ENCODE measurements at regions not wholly inside any gene's neighbourhood (a gene's known extent, or its start where the extent isn't known, plus 50 kb on each side); places are given as distances from the start of the nearest gene placed in this dataset.

GRCh38 chr11:110786226-110786902, 74.1 kb upstream of the ARHGAP20 start:
- TF ChIP-seq ZNF274 (IDR thresholded peaks at IDR 0.05; ENCODE audit: low read depth, low read length), result no peak
- H3K4me3 ChIP-seq (ENCODE audit: low read length), result no peak overlapping the region

- TF ChIP-seq ZNF274 (IDR thresholded peaks at IDR 0.05; ENCODE audit: low read depth, low read length), result no peak
- no peak overlapping the region for H3K4me3 ChIP-seq (ENCODE audit: low read length)
These were observed 73.2 kb upstream of the ARHGAP20 start for GRCh38 chr11:110785398-110785797.

- no peak for TF ChIP-seq ZNF274 (IDR thresholded peaks at IDR 0.05; ENCODE audit: low read depth, low read length)
These were observed 70.4 kb upstream of the ARHGAP20 start for GRCh38 chr11:110782616-110783015.

GRCh38 chr11:110779108-110779507, 66.9 kb upstream of the ARHGAP20 start:
- no peak overlapping the region for H3K4me3 ChIP-seq (ENCODE audit: low read length)
- no peak for TF ChIP-seq ZNF274 (IDR thresholded peaks at IDR 0.05; ENCODE audit: low read depth, low read length)

More at GRCh38 chr11:110782616-110783015, 70.4 kb upstream of the ARHGAP20 start:
- H3K4me3 ChIP-seq (ENCODE audit: low read length), result no peak overlapping the region

DNA sequence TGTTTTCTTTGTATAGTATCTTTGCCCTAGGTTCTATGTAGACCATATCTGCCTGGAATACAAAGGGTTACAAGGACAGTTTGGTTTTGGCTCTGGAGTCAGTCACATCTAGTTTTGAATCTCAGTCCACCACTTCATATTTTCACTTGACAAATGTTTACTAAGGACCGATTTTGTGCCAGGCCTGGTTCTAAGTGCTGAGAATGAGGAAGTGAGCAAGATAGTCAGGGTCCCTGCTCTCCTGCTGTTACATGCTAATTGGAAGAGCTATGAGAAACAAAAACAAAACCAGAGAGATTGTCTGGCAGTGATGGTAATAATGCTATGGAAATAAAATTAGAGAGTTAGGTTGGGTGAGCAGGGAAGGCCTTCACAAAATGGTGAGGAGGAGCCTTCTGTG, 66.1 kb upstream of the ARHGAP20 start:
- no peak overlapping the region for H3K4me3 ChIP-seq (ENCODE audit: low read length)
- TF ChIP-seq ZNF274 (IDR thresholded peaks at IDR 0.05; ENCODE audit: low read depth, low read length), result no peak

DNA sequence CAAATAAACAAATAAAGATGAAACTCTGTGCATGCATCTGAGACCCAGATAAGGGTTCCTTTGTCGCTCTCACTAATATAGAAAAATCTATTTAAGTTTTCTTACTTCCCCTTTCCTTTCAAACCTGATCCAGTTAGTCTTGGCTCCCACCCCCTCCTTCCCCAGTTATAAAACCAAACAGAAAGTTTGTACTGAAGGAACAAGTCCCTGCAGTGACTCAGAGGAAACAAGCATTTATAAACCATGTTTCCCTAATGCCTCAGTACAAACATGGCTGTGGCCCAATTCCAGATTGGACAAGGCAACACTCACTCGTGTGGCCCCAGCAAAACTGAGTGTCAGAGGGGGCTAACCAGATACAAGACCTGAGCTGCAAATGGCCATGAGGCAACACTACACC, 65.5 kb upstream of the ARHGAP20 start:
- TF ChIP-seq ZNF274 (IDR thresholded peaks at IDR 0.05; ENCODE audit: low read depth, low read length), result no peak
- H3K4me3 ChIP-seq (ENCODE audit: low read length), result no peak overlapping the region

DNA sequence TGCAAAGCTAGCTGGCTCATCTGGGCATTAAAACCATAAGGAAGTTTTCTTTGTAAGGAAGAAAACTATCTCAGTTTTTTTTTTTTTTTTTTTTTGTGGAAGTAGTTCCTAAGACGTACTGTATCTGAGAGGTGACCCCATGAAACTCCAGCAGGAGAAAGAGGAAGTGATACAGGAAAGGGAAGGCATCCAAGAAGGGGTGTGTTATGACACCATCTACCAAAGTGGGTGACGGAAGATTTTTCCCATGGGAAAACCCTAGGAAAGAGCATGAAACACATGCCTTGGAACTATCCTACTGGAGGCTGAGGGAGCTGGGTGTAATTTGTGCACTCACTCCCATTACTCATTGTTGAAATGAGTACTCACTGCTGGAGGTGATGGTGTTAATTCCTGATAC, 63.8 kb upstream of the ARHGAP20 start:
- TF ChIP-seq ZNF274 (IDR thresholded peaks at IDR 0.05; ENCODE audit: low read depth, low read length), result no peak
- H3K4me3 ChIP-seq (ENCODE audit: low read length), result no peak overlapping the region

DNA sequence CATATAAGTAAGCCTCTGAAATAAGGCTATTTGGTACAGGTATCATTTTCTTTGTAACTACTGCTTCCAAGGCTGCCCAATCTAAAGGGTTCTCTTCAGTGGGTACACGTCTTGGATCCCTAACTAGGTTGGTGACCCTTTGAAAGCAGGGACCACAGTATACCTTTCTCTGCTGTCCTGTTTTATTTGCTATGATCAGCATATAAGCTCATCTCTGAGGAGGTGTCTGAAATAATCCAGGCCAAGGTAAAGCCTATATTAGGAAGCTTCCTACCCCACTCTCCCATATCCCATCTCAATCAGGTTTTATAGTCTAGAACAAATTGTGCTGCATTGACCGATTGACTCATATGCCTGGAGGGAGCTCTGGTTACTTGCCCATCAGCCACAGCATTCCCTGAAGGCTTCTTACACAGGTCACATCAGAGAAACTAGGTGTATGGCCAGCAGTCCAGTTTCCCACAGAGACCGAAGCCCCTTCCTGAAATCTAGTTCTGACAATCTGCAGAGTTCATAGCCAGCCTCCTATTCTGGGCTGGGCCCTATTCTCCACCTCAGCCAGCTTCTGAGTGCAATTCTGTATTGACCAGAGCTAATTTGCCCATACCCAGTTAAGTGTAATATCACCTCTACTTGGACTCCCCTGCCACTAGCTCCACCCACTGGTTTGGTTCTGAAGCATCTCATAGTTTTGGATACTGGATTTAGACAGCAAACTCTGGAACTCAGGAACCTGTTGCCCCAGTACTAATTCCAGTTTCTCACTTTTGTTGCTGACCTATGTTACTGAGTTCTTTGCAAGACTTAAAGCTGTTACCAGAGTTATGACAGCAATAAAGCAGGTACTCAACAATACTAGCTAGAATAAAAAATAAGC, 62.1 kb upstream of the ARHGAP20 start:
- TF ChIP-seq ZNF274 (IDR thresholded peaks at IDR 0.05; ENCODE audit: low read depth, low read length), result no peak
- no peak overlapping the region for H3K4me3 ChIP-seq (ENCODE audit: low read length)

DNA sequence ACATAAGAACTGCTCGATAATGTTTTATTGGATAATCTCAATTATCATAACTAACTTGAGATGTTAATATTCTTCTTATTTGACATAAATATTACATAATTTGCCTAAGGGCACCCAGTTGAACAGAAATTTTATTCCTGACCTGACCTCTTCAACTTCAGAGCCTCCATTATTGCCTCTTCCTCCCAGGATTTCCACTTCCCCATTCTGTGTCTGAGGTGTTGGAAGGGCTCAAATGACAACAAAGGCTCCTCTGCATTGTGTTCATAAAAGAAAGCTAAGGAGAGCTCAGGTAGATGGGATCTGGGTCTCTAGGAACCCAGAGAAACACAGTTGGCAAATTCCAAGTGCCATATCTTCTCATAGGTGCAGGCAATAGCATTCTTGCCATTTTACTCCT, 61.2 kb upstream of the ARHGAP20 start:
- TF ChIP-seq ZNF274 (IDR thresholded peaks at IDR 0.05; ENCODE audit: low read depth, low read length), result no peak
- H3K4me3 ChIP-seq (ENCODE audit: low read length), result no peak overlapping the region

DNA sequence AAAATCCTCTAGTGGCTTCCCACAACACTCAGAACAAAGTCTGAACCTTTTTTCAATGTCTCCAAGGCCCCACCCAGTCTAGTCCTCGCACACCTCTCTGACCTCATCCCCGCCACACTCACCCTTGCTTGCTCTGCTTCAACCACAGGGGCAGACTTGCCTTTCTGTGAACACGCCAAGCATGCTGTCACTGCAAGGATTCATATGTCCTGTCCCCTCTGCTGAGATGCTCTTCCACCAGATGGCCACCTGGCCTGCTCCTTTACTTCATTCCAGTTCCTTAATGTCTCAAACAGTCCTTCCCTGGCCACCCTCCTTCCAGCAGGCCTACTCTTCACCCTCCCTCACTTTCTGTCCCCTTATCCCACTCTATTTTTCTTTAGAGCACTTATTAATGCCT, 60.6 kb upstream of the ARHGAP20 start:
- no peak overlapping the region for H3K4me3 ChIP-seq (ENCODE audit: low read length)
- no peak for TF ChIP-seq ZNF274 (IDR thresholded peaks at IDR 0.05; ENCODE audit: low read depth, low read length)

DNA sequence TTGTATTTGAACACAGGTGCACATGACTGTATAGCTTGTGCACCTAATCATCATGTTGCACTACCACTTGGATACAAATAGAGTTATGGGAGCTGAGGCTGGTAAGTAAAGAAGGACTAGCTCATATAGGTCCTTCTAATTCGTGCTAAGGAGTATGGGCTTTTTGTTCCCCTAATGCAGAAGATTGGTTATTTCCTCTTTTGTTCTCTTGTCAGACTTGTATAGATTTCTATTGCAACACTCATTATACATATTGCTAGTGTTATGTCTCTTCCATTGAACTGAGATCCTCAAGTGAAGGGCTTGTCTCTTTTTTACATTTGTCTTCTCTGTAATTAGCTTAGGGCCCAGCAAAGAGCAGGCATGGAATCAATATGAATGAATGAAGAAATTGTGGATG, 54.1 kb upstream of the ARHGAP20 start:
- H3K4me3 ChIP-seq (ENCODE audit: low read length), result no peak overlapping the region
- no peak for TF ChIP-seq ZNF274 (IDR thresholded peaks at IDR 0.05; ENCODE audit: low read depth, low read length)

GRCh38 chr11:110764485-110764884, 52.2 kb upstream of the ARHGAP20 start:
- TF ChIP-seq ZNF274 (IDR thresholded peaks at IDR 0.05; ENCODE audit: low read depth, low read length), result no peak
- no peak overlapping the region for H3K4me3 ChIP-seq (ENCODE audit: low read length)

DNA sequence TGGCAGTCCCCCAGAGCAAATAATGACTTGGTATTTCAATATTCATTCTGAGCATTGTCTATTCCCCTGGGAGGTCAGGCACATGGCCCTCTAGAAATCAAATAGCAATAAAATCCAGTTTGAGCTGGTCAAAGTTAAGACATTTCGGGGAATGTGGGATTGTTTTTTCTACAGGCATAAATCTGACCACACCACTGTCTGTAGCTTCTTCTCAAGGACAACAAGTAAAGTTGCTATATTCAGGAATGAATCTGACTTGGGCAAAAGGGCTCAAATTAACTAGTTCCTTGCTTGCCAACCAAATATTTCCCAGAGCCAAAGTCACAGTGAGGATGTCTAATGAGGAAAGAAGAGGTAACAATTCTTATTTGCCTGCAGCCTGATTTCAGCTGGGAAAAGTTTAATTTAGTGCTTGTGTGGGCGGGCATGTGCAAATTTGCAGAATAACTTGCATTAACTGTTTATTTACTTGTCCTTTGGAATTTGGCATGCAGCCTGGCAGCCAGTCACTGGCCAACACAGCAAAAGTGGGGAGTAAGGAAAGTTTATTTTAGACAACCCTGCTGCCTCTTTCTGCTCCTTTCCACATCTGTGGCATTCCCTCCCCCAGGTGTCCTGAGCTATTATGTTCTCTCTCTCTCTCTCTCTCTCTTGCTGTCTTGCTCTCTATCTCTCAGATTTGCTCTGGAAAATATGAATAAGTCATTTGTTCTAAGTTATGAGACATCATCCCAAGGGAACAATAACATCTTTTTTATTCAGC, 51.2 kb upstream of the ARHGAP20 start:
- TF ChIP-seq ZNF274 (IDR thresholded peaks at IDR 0.05; ENCODE audit: low read depth, low read length), result no peak
- H3K4me3 ChIP-seq (ENCODE audit: low read length), result no peak overlapping the region

- no peak overlapping the region for H3K4me3 ChIP-seq (ENCODE audit: low read length)
- TF ChIP-seq ZNF274 (IDR thresholded peaks at IDR 0.05; ENCODE audit: low read depth, low read length), result no peak
These were observed 50.4 kb upstream of the ARHGAP20 start for GRCh38 chr11:110762590-110762989.
